ENCODE measurements at regions not wholly inside any gene's neighbourhood (a gene's known extent, or its start where the extent isn't known, plus 50 kb on each side); places are given as distances from the start of the nearest gene placed in this dataset.

- no peak overlapping the region for H3K4me3 ChIP-seq
- ATAC-seq (no peak), DNase-seq (peak in 2 of 4 donors; percentile 19 to 72)
- H3K36me3 ChIP-seq, result no peaks in the 10 kb centered on the region
- no peaks in the 10 kb centered on the region for H3K4me1 ChIP-seq
- H3K27me3 ChIP-seq, result no peaks in the 10 kb centered on the region
- H3K27ac ChIP-seq, result no peak overlapping the region
- no peaks in the 10 kb centered on the region for H3K9me3 ChIP-seq
- TF ChIP-seq CTCF (IDR thresholded peaks at IDR 0.05), result no peak
- intact Hi-C loops (cut with DNase I), result no loop called here
These were observed 325.5 kb downstream of the TMEM121 start for GRCh38 chr14:105851716-105852377.

GRCh38 chr14:105852378-105853088, 326.1 kb downstream of the TMEM121 start:
- DNase-seq (peak in 2 of 4 donors; percentile 26 to 59), ATAC-seq (no peak)
- no peaks in the 10 kb centered on the region for H3K4me1 ChIP-seq
- H3K27ac ChIP-seq, result no peak overlapping the region
- H3K36me3 ChIP-seq, result no peaks in the 10 kb centered on the region
- H3K27me3 ChIP-seq, result no peaks in the 10 kb centered on the region
- H3K9me3 ChIP-seq, result no peaks in the 10 kb centered on the region
- no peak for TF ChIP-seq CTCF (IDR thresholded peaks at IDR 0.05)
- intact Hi-C loops (cut with DNase I), result no loop called here
- no peak overlapping the region for H3K4me3 ChIP-seq

- no peak for ATAC-seq
- Histone ChIP-seq H3K27me3 (no peaks in the 10 kb centered on the region), H3K4me3 (no peak overlapping the region), H3K9me3 (no peaks in the 10 kb centered on the region), H3K4me1 (no peaks in the 10 kb centered on the region), H3K36me3 (no peaks in the 10 kb centered on the region), H3K27ac (no peak overlapping the region)
- peak in 2 of 4 donors; percentile 17 to 76 for DNase-seq
- intact Hi-C loops (cut with DNase I), result no loop called here
- no peak for TF ChIP-seq CTCF (IDR thresholded peaks at IDR 0.05)
These were observed 326.9 kb downstream of the TMEM121 start for GRCh38 chr14:105853089-105853906.

- TF ChIP-seq CTCF (IDR thresholded peaks at IDR 0.05), result no peak
- DNase-seq (peak in 1 of 4 donors; percentile 31), ATAC-seq (no peak)
- intact Hi-C loops (cut with DNase I), result no loop called here
- Histone ChIP-seq H3K27me3 (no peaks in the 10 kb centered on the region), H3K36me3 (no peaks in the 10 kb centered on the region), H3K9me3 (no peaks in the 10 kb centered on the region), H3K4me3 (no peak overlapping the region), H3K4me1 (no peaks in the 10 kb centered on the region), H3K27ac (no peak overlapping the region)
These were observed 327.7 kb downstream of the TMEM121 start for GRCh38 chr14:105853907-105854599.

Data from left lung (tissue), 4 donors.